GM21423 (cell line): ENCODE measurements at regions not wholly inside any gene's neighbourhood (a gene's known extent, or its start where the extent isn't known, plus 50 kb on each side); places are given as distances from the start of the nearest gene placed in this dataset.

Experiments
- ATAC-seq: cut with Tn5 transposase; IDR thresholded peaks from one replicate; pipeline ENCODE4 v1.9.1; 2021; ENCODE audit warnings: mild to moderate bottlenecking, moderate library complexity; ENCODE audit not compliant: unreplicated experiment

- peak; percentile 85 for ATAC-seq
Observed at GRCh38 chr2:44825702-44826101, 115.8 kb upstream of the SIX3 start.

DNA sequence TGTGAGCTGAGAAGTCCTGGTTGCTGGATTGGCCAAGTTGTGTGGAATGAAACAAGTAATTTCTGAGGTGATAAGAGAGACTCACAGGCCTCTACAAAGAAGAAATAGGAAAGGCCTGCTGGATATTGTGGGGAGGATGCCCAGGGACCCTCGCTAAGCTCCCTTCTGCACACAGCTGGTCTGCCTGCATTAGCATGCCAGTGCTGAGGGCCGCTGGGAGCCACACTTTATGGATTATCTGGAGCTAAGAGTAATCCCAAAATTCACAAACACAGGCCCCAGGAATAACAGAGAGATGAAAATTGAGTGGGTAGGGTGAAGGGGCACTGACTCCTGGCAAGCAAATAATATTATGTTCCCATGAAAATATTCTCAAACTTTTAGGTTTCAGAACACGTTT lies 114.9 kb upstream of the SIX3 start:
- no peak for ATAC-seq

DNA sequence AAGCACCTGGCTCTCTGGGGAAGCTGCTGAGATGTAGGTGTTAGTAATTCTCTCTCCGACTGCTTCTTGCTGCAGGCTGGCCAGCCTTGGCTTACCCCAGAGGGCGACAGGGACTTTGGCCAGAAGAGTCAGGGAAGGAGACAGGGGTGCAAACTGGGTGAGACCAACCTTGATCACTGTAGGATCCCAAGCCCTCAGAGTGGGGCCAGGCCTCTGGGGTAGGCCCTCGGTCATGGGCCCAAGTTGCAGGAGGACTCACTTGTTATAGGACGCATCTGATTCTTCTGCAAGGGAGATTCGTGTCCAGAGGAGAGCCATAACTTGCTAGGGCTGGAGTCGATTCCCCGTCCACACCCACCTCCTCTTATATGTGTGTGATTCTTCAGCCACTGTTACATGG lies 111.7 kb upstream of the SIX3 start:
- no peak for ATAC-seq

- ATAC-seq = peak; percentile 55
Observed at GRCh38 chr2:44833171-44834069, 108.1 kb upstream of the SIX3 start.

- ATAC-seq = no peak
Observed at GRCh38 chr2:44834656-44835055, 106.8 kb upstream of the SIX3 start.

- peak; percentile 36 for ATAC-seq
Observed at GRCh38 chr2:44836174-44836573, 105.3 kb upstream of the SIX3 start.

GRCh38 chr2:44836916-44837315 lies 104.6 kb upstream of the SIX3 start:
- no peak for ATAC-seq

GRCh38 chr2:44838116-44838790 lies 103.2 kb upstream of the SIX3 start:
- ATAC-seq = no peak

GRCh38 chr2:44839370-44839769 lies 102.1 kb upstream of the SIX3 start:
- no peak for ATAC-seq

GRCh38 chr2:44839771-44840502 lies 101.6 kb upstream of the SIX3 start:
- ATAC-seq = no peak

- no peak for ATAC-seq
Observed at GRCh38 chr2:44840503-44840850, 101.0 kb upstream of the SIX3 start.

DNA sequence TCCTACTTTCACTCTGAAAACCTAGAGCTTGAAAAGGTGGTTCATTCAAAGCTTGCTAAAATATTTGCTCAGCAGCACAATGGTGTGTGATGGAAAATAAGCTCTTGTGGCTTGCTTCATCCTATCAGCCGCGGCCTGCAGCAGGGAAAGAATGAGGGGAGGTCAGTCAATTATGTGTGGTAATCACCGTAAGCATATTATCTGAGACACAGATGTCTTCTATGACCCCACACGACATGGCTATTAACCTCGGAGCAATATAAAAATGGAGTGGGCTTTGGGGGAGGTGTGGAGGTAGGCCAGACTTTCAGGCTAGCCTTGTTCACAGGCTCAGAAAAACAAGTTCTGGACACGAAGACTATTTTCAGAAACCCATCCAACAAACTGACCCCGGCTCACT lies 98.4 kb upstream of the SIX3 start:
- ATAC-seq = no peak

DNA sequence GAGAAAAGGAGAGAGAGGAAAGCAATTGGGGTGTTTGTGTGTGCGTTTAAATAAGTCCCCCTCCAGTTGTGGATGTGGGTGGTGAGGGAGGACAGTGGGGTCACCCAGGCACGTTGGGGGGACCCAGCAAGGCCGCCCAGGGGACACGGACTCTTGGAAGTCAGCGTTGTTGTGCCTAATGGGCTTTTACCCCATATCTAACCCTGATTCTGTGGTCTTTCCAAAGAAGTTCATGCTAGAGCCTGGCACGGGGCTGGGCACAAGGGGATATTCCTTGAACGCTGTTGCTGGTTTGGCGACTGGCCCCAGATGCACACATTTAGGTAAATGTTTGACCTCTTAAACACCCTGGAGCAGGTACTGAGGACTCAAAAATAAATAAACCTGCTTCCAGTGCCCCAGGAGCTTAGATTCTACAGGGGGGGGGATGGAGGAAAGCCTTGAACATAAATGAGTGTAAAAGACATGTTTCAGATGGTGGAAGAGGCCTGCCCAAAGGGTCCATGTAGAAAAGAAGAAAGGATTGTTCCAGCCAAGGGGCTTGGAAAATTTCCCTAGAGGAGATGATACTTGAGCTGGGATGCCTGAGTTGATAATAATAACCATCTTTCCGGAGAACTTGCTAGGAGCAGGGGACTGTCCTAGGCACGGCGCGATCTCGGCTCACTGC lies 97.7 kb upstream of the SIX3 start:
- no peak for ATAC-seq

DNA sequence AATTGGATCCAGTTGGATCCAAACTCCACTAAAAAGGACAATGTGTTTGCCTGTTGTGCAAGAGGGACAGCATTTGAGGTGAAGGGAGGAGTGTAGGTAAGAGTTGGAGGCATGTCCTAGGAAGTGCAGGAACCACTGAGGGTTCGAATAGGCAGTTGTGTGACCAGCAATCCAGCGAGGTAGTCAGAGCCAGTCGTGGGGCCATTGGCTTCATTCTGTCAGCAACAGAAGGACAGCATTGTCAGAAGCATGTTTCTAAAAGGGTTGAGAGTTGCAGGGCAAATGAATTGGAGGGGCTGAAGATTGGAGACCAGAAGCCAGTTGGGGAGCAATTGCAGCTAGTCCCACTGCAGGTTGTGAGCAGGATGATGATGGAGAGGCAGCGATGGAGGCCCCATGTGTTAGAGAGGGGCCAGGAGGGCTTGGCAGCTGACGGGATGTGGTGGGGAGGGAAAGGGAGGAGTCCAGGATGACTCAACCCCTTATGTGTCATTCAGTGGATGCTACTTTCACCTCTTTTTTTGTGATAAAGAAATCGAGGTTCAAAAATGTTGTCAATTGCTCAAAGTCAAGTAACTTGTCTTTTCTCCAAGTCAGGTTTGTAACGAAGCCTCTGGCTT lies 96.7 kb upstream of the SIX3 start:
- no peak for ATAC-seq

DNA sequence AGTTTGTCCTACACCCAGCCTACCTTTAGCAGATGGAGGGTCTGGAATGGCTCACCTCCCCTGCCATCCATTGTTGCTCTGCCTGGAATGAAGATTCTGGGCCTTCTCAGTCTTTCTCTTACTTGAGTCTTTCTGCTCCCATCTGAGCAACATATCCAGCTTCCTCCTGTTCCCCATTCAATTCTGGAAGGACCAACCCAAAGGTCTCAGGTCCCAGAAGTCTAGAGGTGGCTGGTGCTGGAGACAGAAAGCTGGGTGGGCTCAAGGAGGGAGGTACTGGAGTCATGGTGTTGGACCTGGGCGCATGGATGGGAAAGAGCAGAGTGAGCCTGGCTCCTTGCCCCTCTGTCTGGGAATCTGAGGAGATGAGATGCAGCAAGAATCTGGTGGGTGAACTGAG lies 93.5 kb upstream of the SIX3 start:
- ATAC-seq = no peak

GRCh38 chr2:44850016-44850415 lies 91.5 kb upstream of the SIX3 start:
- ATAC-seq = no peak

DNA sequence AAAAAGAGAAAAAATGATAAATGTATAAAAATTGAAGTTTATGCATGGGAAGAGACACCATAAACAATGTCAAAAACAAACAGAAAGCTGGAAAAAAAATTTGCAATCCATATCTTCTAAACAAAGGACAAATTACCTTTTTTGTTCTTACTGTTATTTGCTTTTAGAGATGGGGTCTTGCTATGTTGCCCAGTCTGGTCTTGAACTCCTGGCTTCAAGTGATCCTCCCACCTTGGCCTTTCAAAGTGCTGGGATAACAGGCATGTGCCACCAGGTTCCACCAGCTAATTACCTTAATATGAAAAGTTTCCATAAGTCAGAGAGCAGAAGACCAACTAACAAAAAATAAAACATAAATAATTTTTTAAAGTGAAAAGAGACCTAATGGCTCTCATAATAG lies 90.0 kb upstream of the SIX3 start:
- ATAC-seq = no peak

- ATAC-seq = no peak
Observed at GRCh38 chr2:44852594-44852993, 88.9 kb upstream of the SIX3 start.

GRCh38 chr2:44859337-44859736 lies 82.2 kb upstream of the SIX3 start:
- ATAC-seq = no peak

GRCh38 chr2:44866152-44866551 lies 75.3 kb upstream of the SIX3 start:
- ATAC-seq = no peak

DNA sequence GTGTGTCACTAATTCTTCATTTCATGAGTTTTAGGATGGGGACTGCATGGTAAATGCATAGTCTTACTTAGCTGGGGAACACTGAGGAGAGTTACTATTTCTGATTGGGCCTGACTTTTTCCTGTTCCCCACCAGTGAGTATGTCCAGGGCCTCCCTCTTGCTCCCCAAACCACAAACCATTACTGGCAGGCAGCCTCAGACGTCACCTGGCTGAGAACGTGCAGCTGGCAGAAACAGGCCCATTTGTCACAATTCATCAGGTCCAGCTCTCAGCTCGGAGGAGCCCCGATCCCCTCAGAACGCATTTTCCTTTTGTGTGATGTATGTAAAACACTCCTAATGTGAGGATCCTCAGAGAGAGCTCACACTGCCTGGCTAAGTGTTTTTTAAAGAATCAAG lies 71.7 kb upstream of the SIX3 start:
- ATAC-seq = no peak
